Gastrocnemius medialis (tissue), 4 donors: ENCODE measurements at regions not wholly inside any gene's neighbourhood (a gene's known extent, or its start where the extent isn't known, plus 50 kb on each side); places are given as distances from the start of the nearest gene placed in this dataset.

Experiments used
- ATAC-seq, 2 donors: fragments of 150-250 bp; one replicate each; pipeline ENCODE4 v1.9.1; 2016
- DNase-seq, 2 donors: peaks; one replicate each; pipeline ENCODE4 v3.0.0-alpha.2; 2019
- H3K27ac ChIP-seq, 4 donors: fragments of 200-600 bp; sonication (generic); 1 replicate in 1 of 4; 2 replicates in 3 of 4; pipeline ENCODE4 v1.5.1; 2016 to 2018; ENCODE audit warnings: mild to moderate bottlenecking in 2 of 4, moderate library complexity in 1 of 4
- H3K27me3 ChIP-seq, 3 donors: fragments of 200-600 bp; sonication (generic) in 2 of 3; 1 replicate in 1 of 3; 2 replicates in 2 of 3; pipeline versions ENCODE4 v1.5.1 to v1.6.0; 2016 to 2019; ENCODE audit warnings: mild to moderate bottlenecking in 1 of 3, moderate library complexity in 1 of 3
- H3K36me3 ChIP-seq, 2 donors: fragments of 200-600 bp; sonication (generic) in 1 of 2; one replicate each; pipeline ENCODE4 v1.5.1; 2017 to 2018
- H3K4me1 ChIP-seq, 2 donors: fragments of 200-600 bp; sonication (generic) in 1 of 2; one replicate each; pipeline ENCODE4 v1.5.1; 2016 to 2017; ENCODE audit warnings: mild to moderate bottlenecking in 2 of 2
- H3K4me3 ChIP-seq, 4 donors: fragments of 200-600 bp; sonication (generic) in 3 of 4; 1 replicate in 1 of 4; 2 replicates in 3 of 4; pipeline ENCODE4 v1.5.1; 2016 to 2019; ENCODE audit warnings: mild to moderate bottlenecking in 2 of 4
- H3K9me3 ChIP-seq, 3 donors: fragments of 200-600 bp; sonication (generic) in 2 of 3; 1 replicate in 1 of 3; 2 replicates in 2 of 3; pipeline ENCODE4 v1.5.1; 2016 to 2019
- POLR2A ChIP-seq, 2 donors: fragments of 450-650 bp; IDR thresholded peaks; one replicate each; pipeline ENCODE4 v1.6.1; 2017; ENCODE audit warnings: antibody characterized with exemption in 2 of 2, mild to moderate bottlenecking in 2 of 2, moderate library complexity in 2 of 2
- in situ Hi-C, 4 donors: fragments of 200-750 bp; cut with MboI; loops; one replicate each; pipeline versions ENCODE4 v1.15.0 to v1.8.0; 2017; ENCODE audit warnings: low sequenced_read_pairs in 4 of 4
- intact Hi-C: fragments of 100-400 bp; cut with DNase I; formaldehyde crosslinking; loops from one replicate; pipeline ENCODE4 v1.15.1; 2023; ENCODE audit warnings: low total_unique reads
- TF ChIP-seq, protein P1 (sequence below), 5 experiments: fragments of 450-650 bp in 3 of 5; fragments of 200-600 bp in 2 of 5; sonication (generic) in 2 of 5; IDR thresholded peaks in 4 of 5; conservative IDR thresholded peaks in 1 of 5; 1 replicate in 4 of 5; 2 replicates in 1 of 5; pipeline ENCODE4 v1.5.1; 2016 to 2019; ENCODE audit warnings: antibody characterized with exemption in 5 of 5, mild to moderate bottlenecking in 3 of 5, moderate library complexity in 3 of 5

- H3K9me3 ChIP-seq = no peaks in the 10 kb centered on the region
- H3K27ac ChIP-seq = peak overlapping the region in 2 of 4 donors; percentile 23 to 37
- H3K27me3 ChIP-seq = no peaks in the 10 kb centered on the region
- no peak overlapping the region for H3K4me3 ChIP-seq
- no peaks in the 10 kb centered on the region for H3K36me3 ChIP-seq
- intact Hi-C loops = no loop called here
- TF ChIP-seq, protein P1, sequence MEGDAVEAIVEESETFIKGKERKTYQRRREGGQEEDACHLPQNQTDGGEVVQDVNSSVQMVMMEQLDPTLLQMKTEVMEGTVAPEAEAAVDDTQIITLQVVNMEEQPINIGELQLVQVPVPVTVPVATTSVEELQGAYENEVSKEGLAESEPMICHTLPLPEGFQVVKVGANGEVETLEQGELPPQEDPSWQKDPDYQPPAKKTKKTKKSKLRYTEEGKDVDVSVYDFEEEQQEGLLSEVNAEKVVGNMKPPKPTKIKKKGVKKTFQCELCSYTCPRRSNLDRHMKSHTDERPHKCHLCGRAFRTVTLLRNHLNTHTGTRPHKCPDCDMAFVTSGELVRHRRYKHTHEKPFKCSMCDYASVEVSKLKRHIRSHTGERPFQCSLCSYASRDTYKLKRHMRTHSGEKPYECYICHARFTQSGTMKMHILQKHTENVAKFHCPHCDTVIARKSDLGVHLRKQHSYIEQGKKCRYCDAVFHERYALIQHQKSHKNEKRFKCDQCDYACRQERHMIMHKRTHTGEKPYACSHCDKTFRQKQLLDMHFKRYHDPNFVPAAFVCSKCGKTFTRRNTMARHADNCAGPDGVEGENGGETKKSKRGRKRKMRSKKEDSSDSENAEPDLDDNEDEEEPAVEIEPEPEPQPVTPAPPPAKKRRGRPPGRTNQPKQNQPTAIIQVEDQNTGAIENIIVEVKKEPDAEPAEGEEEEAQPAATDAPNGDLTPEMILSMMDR (IDR thresholded peaks at IDR 0.05 in 4 of 5, conservative IDR thresholded peaks at IDR 0.05 in 1 of 5) = no peak
- no peak for TF ChIP-seq POLR2A (IDR thresholded peaks at IDR 0.05)
- H3K4me1 ChIP-seq = peaks cover 0 to 3% of the 10 kb centered on the region in 2 donors
- DNase-seq (no peak), ATAC-seq (no peak)
- in situ Hi-C loops = no loop called here
These were observed 266.2 kb downstream of the KTN1 start for GRCh38 chr14:55845963-55846825.

- peaks cover 0 to 3% of the 10 kb centered on the region in 2 donors for H3K4me1 ChIP-seq
- TF ChIP-seq POLR2A (IDR thresholded peaks at IDR 0.05) = no peak
- TF ChIP-seq, protein P1 (IDR thresholded peaks at IDR 0.05 in 4 of 5, conservative IDR thresholded peaks at IDR 0.05 in 1 of 5) = no peak
- peak; percentile 60 to 70 for ATAC-seq
- in situ Hi-C loops (no loop called here), intact Hi-C loops (no loop called here)
- no peak overlapping the region for H3K4me3 ChIP-seq
- no peaks in the 10 kb centered on the region for H3K9me3 ChIP-seq
- H3K27me3 ChIP-seq = no peaks in the 10 kb centered on the region
- peak overlapping the region in 3 of 4 donors; percentile 10 to 37 (median 23) for H3K27ac ChIP-seq
- DNase-seq = peak; percentile 22 to 37
- no peaks in the 10 kb centered on the region for H3K36me3 ChIP-seq
These were observed 266.9 kb downstream of the KTN1 start for GRCh38 chr14:55846826-55847446.

GRCh38 chr14:55847766-55848165 is 267.8 kb downstream of the KTN1 start:
- H3K4me3 ChIP-seq = no peak overlapping the region
- intact Hi-C loops (no loop called here), in situ Hi-C loops (no loop called here)
- DNase-seq (no peak), ATAC-seq (no peak)
- no peaks in the 10 kb centered on the region for H3K27me3 ChIP-seq
- H3K4me1 ChIP-seq = peaks cover 0 to 3% of the 10 kb centered on the region in 2 donors
- H3K27ac ChIP-seq = peak overlapping the region in 1 of 4 donors; percentile 10
- TF ChIP-seq, protein P1 (IDR thresholded peaks at IDR 0.05 in 4 of 5, conservative IDR thresholded peaks at IDR 0.05 in 1 of 5) = no peak
- TF ChIP-seq POLR2A (IDR thresholded peaks at IDR 0.05) = no peak
- H3K36me3 ChIP-seq = no peaks in the 10 kb centered on the region
- no peaks in the 10 kb centered on the region for H3K9me3 ChIP-seq

DNA sequence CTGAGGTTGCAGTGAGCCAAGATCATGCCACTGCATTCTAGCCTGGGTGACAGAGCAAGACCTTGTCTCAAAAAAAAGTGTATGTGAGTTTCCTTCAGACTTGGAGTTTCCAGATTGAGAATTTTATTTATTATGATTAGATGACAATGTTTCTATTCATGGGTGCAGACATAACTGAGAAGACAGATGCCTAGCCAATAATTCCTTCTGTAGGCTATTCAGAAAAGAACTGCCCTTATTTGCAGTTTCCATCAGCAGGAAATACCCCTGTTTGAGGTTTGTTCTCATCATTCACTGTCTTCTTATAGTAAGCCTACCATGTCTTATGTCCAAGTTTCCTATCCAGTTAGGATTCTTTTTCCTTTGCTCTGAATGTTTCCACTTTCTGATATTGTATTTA is 269.0 kb downstream of the KTN1 start:
- TF ChIP-seq, protein P1 (IDR thresholded peaks at IDR 0.05 in 4 of 5, conservative IDR thresholded peaks at IDR 0.05 in 1 of 5) = no peak
- TF ChIP-seq POLR2A (IDR thresholded peaks at IDR 0.05) = no peak
- ATAC-seq (no peak), DNase-seq (no peak)
- no peaks in the 10 kb centered on the region for H3K9me3 ChIP-seq
- no peak overlapping the region for H3K4me3 ChIP-seq
- H3K4me1 ChIP-seq = peaks cover 0 to 3% of the 10 kb centered on the region in 2 donors
- no peak overlapping the region for H3K27ac ChIP-seq
- in situ Hi-C loops = no loop called here
- no peaks in the 10 kb centered on the region for H3K27me3 ChIP-seq
- H3K36me3 ChIP-seq = no peaks in the 10 kb centered on the region
- intact Hi-C loops = no loop called here
